Thymus (tissue), 11 donors: ENCODE measurements at regions not wholly inside any gene's neighbourhood (a gene's known extent, or its start where the extent isn't known, plus 50 kb on each side); places are given as distances from the start of the nearest gene placed in this dataset.

ENCODE experiments used
- DNase-seq, 9 donors: peaks; one replicate each; pipeline ENCODE4 v3.0.0-alpha.2; 2013; ENCODE audit warnings: low spot score in 9 of 9, low read depth in 6 of 9, missing footprints in 1 of 9
- H3K27ac ChIP-seq, 2 donors: one replicate each; pipeline ENCODE4 v1.5.1; 2013; ENCODE audit warnings: control low read depth in 1 of 2, low read depth in 1 of 2, low read length in 1 of 2, mild to moderate bottlenecking in 1 of 2, moderate library complexity in 1 of 2
- H3K27me3 ChIP-seq, 2 donors: one replicate each; pipeline ENCODE4 v1.5.1; 2013; ENCODE audit warnings: low read length in 1 of 2; ENCODE audit not compliant: control insufficient read depth in 2 of 2, insufficient read depth in 1 of 2
- H3K36me3 ChIP-seq, 2 donors: one replicate each; pipeline ENCODE4 v1.5.1; 2013; ENCODE audit warnings: low read length in 1 of 2, mild to moderate bottlenecking in 1 of 2, moderate library complexity in 1 of 2; ENCODE audit not compliant: control insufficient read depth in 2 of 2, insufficient read depth in 2 of 2
- H3K4me1 ChIP-seq, 2 donors: one replicate each; pipeline ENCODE4 v1.5.1; 2013; ENCODE audit warnings: low read length in 2 of 2; ENCODE audit not compliant: control insufficient read depth in 2 of 2, insufficient read depth in 2 of 2
- H3K4me3 ChIP-seq, 2 donors: one replicate each; pipeline ENCODE4 v1.5.1; 2013; ENCODE audit warnings: low read length in 2 of 2, control low read depth in 1 of 2, mild to moderate bottlenecking in 1 of 2
- H3K9me3 ChIP-seq, 2 donors: one replicate each; pipeline ENCODE4 v1.5.1; 2013; ENCODE audit warnings: low read length in 1 of 2, mild to moderate bottlenecking in 1 of 2; ENCODE audit not compliant: control insufficient read depth in 2 of 2, insufficient read depth in 1 of 2
- WGBS: extraction: QIAGEN DNeasy Blood & Tissue Kit; methylation state at CpG from one replicate; pipeline ENCODE4 v1.1.7; 2013; 5-methylcytosine and 5-hydroxymethylcytosine counted together
- donor health status: healthy.

GRCh38 chr10:117745301-117745700, 202.8 kb downstream of the EMX2 start:
- Histone ChIP-seq H3K27ac (no peak overlapping the region), H3K36me3 (no peaks in the 10 kb centered on the region), H3K4me3 (no peak overlapping the region), H3K4me1 (no peaks in the 10 kb centered on the region), H3K9me3 (no peaks in the 10 kb centered on the region), H3K27me3 (no peaks in the 10 kb centered on the region)
- 90% methylated on average over 2 of the region's 2 CpGs for WGBS
- no peak for DNase-seq

- Histone ChIP-seq H3K27ac (no peak overlapping the region), H3K27me3 (no peaks in the 10 kb centered on the region), H3K4me3 (no peak overlapping the region), H3K4me1 (no peaks in the 10 kb centered on the region), H3K36me3 (no peaks in the 10 kb centered on the region), H3K9me3 (no peaks in the 10 kb centered on the region)
- WGBS, result 86% methylated on average over 9 of the region's 9 CpGs
- DNase-seq, result no peak
Measured at GRCh38 chr10:117746541-117747448, 204.2 kb downstream of the EMX2 start.

- no peaks in the 10 kb centered on the region for H3K36me3 ChIP-seq
- H3K27ac ChIP-seq, result no peak overlapping the region
- no peak overlapping the region for H3K4me3 ChIP-seq
- H3K27me3 ChIP-seq, result no peaks in the 10 kb centered on the region
- WGBS, result 90% methylated on average over 12 of the region's 12 CpGs
- no peaks in the 10 kb centered on the region for H3K4me1 ChIP-seq
- no peaks in the 10 kb centered on the region for H3K9me3 ChIP-seq
- DNase-seq, result no peak
Measured at GRCh38 chr10:117747636-117748035, 205.1 kb downstream of the EMX2 start.

GRCh38 chr10:117748058-117748457, 205.5 kb downstream of the EMX2 start:
- Histone ChIP-seq H3K4me1 (no peaks in the 10 kb centered on the region), H3K27me3 (no peaks in the 10 kb centered on the region), H3K36me3 (no peaks in the 10 kb centered on the region), H3K4me3 (no peak overlapping the region), H3K27ac (no peak overlapping the region), H3K9me3 (no peaks in the 10 kb centered on the region)
- WGBS, result 91% methylated on average over 12 of the region's 12 CpGs
- DNase-seq, result no peak

- no peak for DNase-seq
- Histone ChIP-seq H3K36me3 (no peaks in the 10 kb centered on the region), H3K4me1 (no peaks in the 10 kb centered on the region), H3K9me3 (no peaks in the 10 kb centered on the region), H3K4me3 (no peak overlapping the region), H3K27ac (no peak overlapping the region), H3K27me3 (no peaks in the 10 kb centered on the region)
- 93% methylated on average over 4 of the region's 4 CpGs for WGBS
Measured at GRCh38 chr10:117750616-117751015, 208.1 kb downstream of the EMX2 start.

- H3K27ac ChIP-seq, result no peak overlapping the region
- H3K4me3 ChIP-seq, result no peak overlapping the region
- no peak for DNase-seq
- no peaks in the 10 kb centered on the region for H3K4me1 ChIP-seq
- WGBS, result 97% methylated on average over 1 of the region's 1 CpG
- H3K27me3 ChIP-seq, result no peaks in the 10 kb centered on the region
- no peaks in the 10 kb centered on the region for H3K9me3 ChIP-seq
- H3K36me3 ChIP-seq, result no peaks in the 10 kb centered on the region
Measured at GRCh38 chr10:117751259-117751658, 208.7 kb downstream of the EMX2 start.

GRCh38 chr10:117752103-117752502, 209.6 kb downstream of the EMX2 start:
- no peaks in the 10 kb centered on the region for H3K4me1 ChIP-seq
- no peak overlapping the region for H3K4me3 ChIP-seq
- H3K27ac ChIP-seq, result no peak overlapping the region
- no peaks in the 10 kb centered on the region for H3K36me3 ChIP-seq
- no peaks in the 10 kb centered on the region for H3K27me3 ChIP-seq
- 74% methylated on average over 4 of the region's 4 CpGs for WGBS
- no peaks in the 10 kb centered on the region for H3K9me3 ChIP-seq
- no peak for DNase-seq

- no peak overlapping the region for H3K27ac ChIP-seq
- no peaks in the 10 kb centered on the region for H3K36me3 ChIP-seq
- no peaks in the 10 kb centered on the region for H3K27me3 ChIP-seq
- no peaks in the 10 kb centered on the region for H3K4me1 ChIP-seq
- no peaks in the 10 kb centered on the region for H3K9me3 ChIP-seq
- no peak overlapping the region for H3K4me3 ChIP-seq
- WGBS, result 91% methylated on average over 15 of the region's 15 CpGs
- DNase-seq, result no peak
Measured at GRCh38 chr10:117754770-117755658, 212.5 kb downstream of the EMX2 start.

GRCh38 chr10:117755659-117756014, 213.1 kb downstream of the EMX2 start:
- Histone ChIP-seq H3K4me3 (no peak overlapping the region), H3K9me3 (no peaks in the 10 kb centered on the region), H3K27ac (no peak overlapping the region), H3K36me3 (no peaks in the 10 kb centered on the region), H3K4me1 (no peaks in the 10 kb centered on the region), H3K27me3 (no peaks in the 10 kb centered on the region)
- WGBS, result 54% methylated on average over 3 of the region's 3 CpGs
- no peak for DNase-seq
